HG02588 (cell line): ENCODE measurements at regions not wholly inside any gene's neighbourhood (a gene's known extent, or its start where the extent isn't known, plus 50 kb on each side); places are given as distances from the start of the nearest gene placed in this dataset.
"Not testable (repeated sequence)": the region's sequence is repeated elsewhere in the genome, so short reads cannot be mapped to it uniquely, and the experiment has no call there.

ENCODE experiments used
- ATAC-seq: cut with Tn5 transposase; IDR thresholded peaks from one replicate; pipeline ENCODE4 v1.9.1; 2021; ENCODE audit warnings: mild to moderate bottlenecking, moderate library complexity; ENCODE audit not compliant: unreplicated experiment

- ATAC-seq, result no peak
Observed at GRCh38 chr13:53101883-53102282, 73.3 kb downstream of the OLFM4 start.

- ATAC-seq, result no peak
Observed at GRCh38 chr13:53104136-53104535, 75.5 kb downstream of the OLFM4 start.

- no peak for ATAC-seq
Observed at GRCh38 chr13:53105477-53105876, 76.9 kb downstream of the OLFM4 start.

- no peak for ATAC-seq
Observed at GRCh38 chr13:53105890-53106289, 77.3 kb downstream of the OLFM4 start.

GRCh38 chr13:53110181-53110580 lies 81.6 kb downstream of the OLFM4 start:
- no peak for ATAC-seq

- ATAC-seq, result no peak
Observed at GRCh38 chr13:53110614-53111013, 82.0 kb downstream of the OLFM4 start.

- no peak for ATAC-seq
Observed at GRCh38 chr13:53112522-53112921, 83.9 kb downstream of the OLFM4 start.

- ATAC-seq, result not testable (repeated sequence)
Observed at GRCh38 chr13:53117048-53117447, 88.4 kb downstream of the OLFM4 start.

- ATAC-seq, result no peak
Observed at GRCh38 chr13:53121131-53121773, 92.6 kb downstream of the OLFM4 start.

- ATAC-seq, result no peak
Observed at GRCh38 chr13:53121919-53122318, 93.3 kb downstream of the OLFM4 start.

GRCh38 chr13:53123536-53123935 lies 94.9 kb downstream of the OLFM4 start:
- no peak for ATAC-seq

- ATAC-seq, result no peak
Observed at GRCh38 chr13:53124623-53125022, 96.0 kb downstream of the OLFM4 start.

GRCh38 chr13:53126841-53127245 lies 98.2 kb downstream of the OLFM4 start:
- ATAC-seq, result no peak

GRCh38 chr13:53127373-53127772 lies 98.8 kb downstream of the OLFM4 start:
- ATAC-seq, result no peak

GRCh38 chr13:53129864-53130393 lies 101.3 kb downstream of the OLFM4 start:
- no peak for ATAC-seq

- ATAC-seq, result no peak
Observed at GRCh38 chr13:53131361-53131760, 102.7 kb downstream of the OLFM4 start.

- no peak for ATAC-seq
Observed at GRCh38 chr13:53135301-53135700, 106.7 kb downstream of the OLFM4 start.

- ATAC-seq, result no peak
Observed at GRCh38 chr13:53136554-53137215, 108.1 kb downstream of the OLFM4 start.

GRCh38 chr13:53137779-53138178 lies 109.2 kb downstream of the OLFM4 start:
- no peak for ATAC-seq

- no peak for ATAC-seq
Observed at GRCh38 chr13:53138376-53139036, 109.9 kb downstream of the OLFM4 start.

- no peak for ATAC-seq
Observed at GRCh38 chr13:53141336-53141735, 112.7 kb downstream of the OLFM4 start.

GRCh38 chr13:53142306-53142705 lies 113.7 kb downstream of the OLFM4 start:
- ATAC-seq, result no peak
